ENCODE measurements at regions not wholly inside any gene's neighbourhood (a gene's known extent, or its start where the extent isn't known, plus 50 kb on each side); places are given as distances from the start of the nearest gene placed in this dataset.

GRCh38 chr2:220043155-220043989 is 415.9 kb downstream of the SLC4A3 start:
- intact Hi-C loops (cut with micrococcal nuclease) = no loop called here

- intact Hi-C loops (cut with micrococcal nuclease) = no loop called here
These were observed 416.5 kb downstream of the SLC4A3 start for GRCh38 chr2:220043990-220044335.

GRCh38 chr2:220044383-220044782 is 417.0 kb downstream of the SLC4A3 start:
- intact Hi-C loops (cut with micrococcal nuclease) = no loop called here

- intact Hi-C loops (cut with micrococcal nuclease) = no loop called here
These were observed 419.1 kb downstream of the SLC4A3 start for GRCh38 chr2:220046507-220046906.

GRCh38 chr2:220051716-220052115 is 424.3 kb downstream of the SLC4A3 start:
- intact Hi-C loops (cut with micrococcal nuclease) = no loop called here

- intact Hi-C loops (cut with micrococcal nuclease) = no loop called here
These were observed 426.5 kb downstream of the SLC4A3 start for GRCh38 chr2:220053919-220054318.

- intact Hi-C loops (cut with micrococcal nuclease) = no loop called here
These were observed 430.0 kb downstream of the SLC4A3 start for GRCh38 chr2:220057391-220057790.

- intact Hi-C loops (cut with micrococcal nuclease) = no loop called here
These were observed 430.5 kb downstream of the SLC4A3 start for GRCh38 chr2:220057916-220058315.

GRCh38 chr2:220064111-220065030 is 436.9 kb downstream of the SLC4A3 start:
- intact Hi-C loops (cut with micrococcal nuclease) = no loop called here

GRCh38 chr2:220065581-220065980 is 438.2 kb downstream of the SLC4A3 start:
- intact Hi-C loops (cut with micrococcal nuclease) = no loop called here

GRCh38 chr2:220068846-220069245 is 441.4 kb downstream of the SLC4A3 start:
- intact Hi-C loops (cut with micrococcal nuclease) = no loop called here

GRCh38 chr2:220070349-220070748 is 442.9 kb downstream of the SLC4A3 start:
- intact Hi-C loops (cut with micrococcal nuclease) = no loop called here

- intact Hi-C loops (cut with micrococcal nuclease) = no loop called here
These were observed 444.3 kb downstream of the SLC4A3 start for GRCh38 chr2:220071696-220072095.

GRCh38 chr2:220072669-220073220 is 445.3 kb downstream of the SLC4A3 start:
- intact Hi-C loops (cut with micrococcal nuclease) = no loop called here

- intact Hi-C loops (cut with micrococcal nuclease) = no loop called here
These were observed 448.4 kb downstream of the SLC4A3 start for GRCh38 chr2:220075835-220076234.

GRCh38 chr2:220076734-220077133 is 449.3 kb downstream of the SLC4A3 start:
- intact Hi-C loops (cut with micrococcal nuclease) = no loop called here

- intact Hi-C loops (cut with micrococcal nuclease) = no loop called here
These were observed 450.1 kb downstream of the SLC4A3 start for GRCh38 chr2:220077488-220077887.

- intact Hi-C loops (cut with micrococcal nuclease) = no loop called here
These were observed 451.0 kb downstream of the SLC4A3 start for GRCh38 chr2:220078439-220078838.

GRCh38 chr2:220079595-220079994 is 452.2 kb downstream of the SLC4A3 start:
- intact Hi-C loops (cut with micrococcal nuclease) = no loop called here

- intact Hi-C loops (cut with micrococcal nuclease) = no loop called here
These were observed 453.7 kb downstream of the SLC4A3 start for GRCh38 chr2:220081171-220081570.

GRCh38 chr2:220090050-220090449 is 462.6 kb downstream of the SLC4A3 start:
- intact Hi-C loops (cut with micrococcal nuclease) = no loop called here

GRCh38 chr2:220096406-220096805 is 469.0 kb downstream of the SLC4A3 start:
- intact Hi-C loops (cut with micrococcal nuclease) = no loop called here
